Stimulated activated naive CD4-positive, alpha-beta T cell (primary cell): ENCODE measurements at regions not wholly inside any gene's neighbourhood (a gene's known extent, or its start where the extent isn't known, plus 50 kb on each side); places are given as distances from the start of the nearest gene placed in this dataset.
A peak's percentile ranks its signal among the peaks of the same experiment; 100 is the strongest.

ENCODE experiments used
- DNase-seq, 6 experiments: peaks; one replicate each; lab custom pipeline; 2025; lab: John Stamatoyannopoulos, UW

GRCh38 chr3:152957491-152957890, 122.6 kb downstream of the P2RY1 start:
- DNase-seq: no peak

GRCh38 chr3:152959307-152959706, 124.4 kb downstream of the P2RY1 start:
- no peak for DNase-seq

- no peak for DNase-seq
These were observed 125.8 kb downstream of the P2RY1 start for GRCh38 chr3:152960684-152961083.

- no peak for DNase-seq
These were observed 126.4 kb downstream of the P2RY1 start for GRCh38 chr3:152961323-152961722.

GRCh38 chr3:152964911-152965609, 130.1 kb downstream of the P2RY1 start:
- DNase-seq: no peak

- no peak for DNase-seq
These were observed 133.6 kb downstream of the P2RY1 start for GRCh38 chr3:152968388-152969024.

GRCh38 chr3:152969557-152970300, 134.8 kb downstream of the P2RY1 start:
- no peak for DNase-seq

GRCh38 chr3:152970851-152971250, 135.9 kb downstream of the P2RY1 start:
- no peak for DNase-seq

GRCh38 chr3:152971880-152972279, 136.9 kb downstream of the P2RY1 start:
- no peak for DNase-seq

GRCh38 chr3:152973575-152973974, 138.6 kb downstream of the P2RY1 start:
- DNase-seq: no peak

GRCh38 chr3:152976239-152976638, 141.3 kb downstream of the P2RY1 start:
- DNase-seq: no peak

GRCh38 chr3:152977366-152977765, 142.4 kb downstream of the P2RY1 start:
- no peak for DNase-seq

GRCh38 chr3:152978152-152978551, 143.2 kb downstream of the P2RY1 start:
- no peak for DNase-seq

GRCh38 chr3:152997526-152997925, 162.6 kb downstream of the P2RY1 start:
- DNase-seq: no peak

- DNase-seq: no peak
These were observed 163.4 kb upstream of the RAP2B start for GRCh38 chr3:152998591-152998990.

- no peak for DNase-seq
These were observed 161.7 kb upstream of the RAP2B start for GRCh38 chr3:153000325-153000724.

- no peak for DNase-seq
These were observed 160.6 kb upstream of the RAP2B start for GRCh38 chr3:153001210-153002078.

GRCh38 chr3:153003441-153003840, 158.6 kb upstream of the RAP2B start:
- no peak for DNase-seq

- no peak for DNase-seq
These were observed 158.2 kb upstream of the RAP2B start for GRCh38 chr3:153003862-153004261.

- no peak for DNase-seq
These were observed 153.8 kb upstream of the RAP2B start for GRCh38 chr3:153008226-153008625.

- no peak for DNase-seq
These were observed 138.1 kb upstream of the RAP2B start for GRCh38 chr3:153023896-153024295.

GRCh38 chr3:153026026-153026425, 136.0 kb upstream of the RAP2B start:
- DNase-seq: peak in 2 of 6 experiments; percentile 28 to 38
